HepG2 (cell line): ENCODE measurements at regions not wholly inside any gene's neighbourhood (a gene's known extent, or its start where the extent isn't known, plus 50 kb on each side); places are given as distances from the start of the nearest gene placed in this dataset.
A peak's percentile ranks its signal among the peaks of the same experiment; 100 is the strongest.

Source experiments
- ATAC-seq: fragments of 200-7000 bp; cut with Tn5 transposase; 3 replicates; pipeline ENCODE4 v1.9.1; 2020; ENCODE audit warnings: mild to moderate bottlenecking, moderate library complexity
- BruUV-seq: library from RNA; stranded (reverse); fragments of 400-500 nt; replicated peaks from 2 replicates; lab custom pipeline; 2021; lab: Mats Ljungman, UMichigan
- CTCF ChIA-PET: fragments of 300-600 bp; formaldehyde crosslinking; extraction: SDS; loops from one replicate; lab custom pipeline; 2021; ENCODE audit warnings: low total read pairs, inconsistent platforms, low intra/inter-chr PET ratio; lab: Yijun Ruan, JAX
- POLR2A ChIA-PET: fragments of 350-600 bp; sonication (Branson Sonifier 250); formaldehyde crosslinking; loops from one replicate; lab custom pipeline; 2020; ENCODE audit warnings: antibody characterized with exemption, inconsistent platforms; lab: Yijun Ruan, JAX
- DNase-seq: peaks from one replicate; pipeline ENCODE4 v3.0.0-alpha.2; 2015; ENCODE audit warnings: low spot score
- FAIRE-seq: peaks from 3 replicates; lab custom pipeline; 2011; peaks lifted over from hg19 to GRCh38; lab: Jason Lieb, UNC
- H2AFZ ChIP-seq: one replicate; pipeline ENCODE4 v1.6.1; 2011; ENCODE audit warnings: low read length, inconsistent platforms
- H3K27ac ChIP-seq: fragments of 300-600 bp; 3 replicates; pipeline ENCODE4 v1.8.0; 2011; ENCODE audit warnings: mixed run types, mild to moderate bottlenecking, mixed read lengths, low read length, inconsistent platforms; ENCODE audit not compliant: insufficient read depth; ENCODE audit errors: extremely low read length
- H3K27me3 ChIP-seq, 2 experiments: fragments of 200-600 bp in 1 of 2; 2 replicates in 1 of 2; 3 replicates in 1 of 2; pipeline versions ENCODE4 v1.6.0 to v1.8.0; 2011; ENCODE audit warnings: low read length in 2 of 2, mild to moderate bottlenecking in 2 of 2, moderate library complexity in 2 of 2, inconsistent platforms in 1 of 2; ENCODE audit not compliant: insufficient read depth in 2 of 2, control insufficient read depth in 1 of 2
- H3K36me3 ChIP-seq, 2 experiments: fragments of 200-600 bp in 1 of 2; replicated peaks in 1 of 2; 2 replicates in 1 of 2; 3 replicates in 1 of 2; pipeline versions ENCODE4 v1.5.1 to v1.8.0; 2011; ENCODE audit warnings: low read length in 2 of 2, inconsistent platforms in 1 of 2; ENCODE audit not compliant: insufficient read depth in 2 of 2, control insufficient read depth in 1 of 2
- H3K4me1 ChIP-seq: 2 replicates; pipeline ENCODE4 v1.5.1; 2012; ENCODE audit warnings: low read length, inconsistent platforms; ENCODE audit not compliant: insufficient read depth
- H3K4me2 ChIP-seq: 2 replicates; pipeline ENCODE4 v1.6.0; 2011; ENCODE audit warnings: low read depth, low read length, inconsistent platforms
- H3K4me3 ChIP-seq, 3 experiments: fragments of 200-600 bp in 1 of 3; sonication (generic), shearing (Covaris generic) in 1 of 3; replicated peaks in 1 of 3; 2 replicates each; pipeline ENCODE4 v1.5.1; 2011 to 2016; ENCODE audit warnings: low read length in 3 of 3, inconsistent platforms in 2 of 3, low read depth in 2 of 3, mild to moderate bottlenecking in 2 of 3, control low read depth in 1 of 3, mixed read lengths in 1 of 3; ENCODE audit not compliant: insufficient read depth in 1 of 3
- H3K79me2 ChIP-seq: one replicate; pipeline ENCODE4 v1.6.1; 2011; ENCODE audit warnings: low read length, inconsistent platforms; ENCODE audit not compliant: insufficient read depth
- H3K9ac ChIP-seq: 2 replicates; pipeline ENCODE4 v1.6.0; 2011; ENCODE audit warnings: mild to moderate bottlenecking, low read depth, low read length, inconsistent platforms; ENCODE audit not compliant: insufficient read depth
- H3K9me3 ChIP-seq: 2 replicates; pipeline ENCODE4 v1.5.1; 2012; ENCODE audit warnings: mild to moderate bottlenecking, low read length
- H4K20me1 ChIP-seq: 2 replicates; pipeline ENCODE4 v1.6.0; 2011; ENCODE audit warnings: inconsistent platforms, mild to moderate bottlenecking, low read length, moderate library complexity; ENCODE audit not compliant: insufficient read depth
- FOXO1 ChIP-seq: sonication (generic); formaldehyde crosslinking; IDR thresholded peaks from 2 replicates; pipeline ENCODE4 v1.4.0; 2020; ENCODE audit warnings: missing genetic modification reagents
- JUNB ChIP-seq: sonication (generic); formaldehyde crosslinking; IDR thresholded peaks from 2 replicates; pipeline ENCODE4 v1.8.0; 2022; ENCODE audit warnings: missing genetic modification reagents, mild to moderate bottlenecking, borderline replicate concordance
- KDM2A ChIP-seq: sonication (generic); formaldehyde crosslinking; IDR thresholded peaks from 2 replicates; pipeline ENCODE4 v1.4.0; 2020; ENCODE audit warnings: low read depth, missing genetic modification reagents, borderline replicate concordance
- MIER3 ChIP-seq: IDR thresholded peaks from 2 replicates; pipeline ENCODE4 v1.6.1; 2016; ENCODE audit warnings: missing compliant biosample characterization, borderline replicate concordance
- MTA1 ChIP-seq: sonication (generic); formaldehyde crosslinking; IDR thresholded peaks from 2 replicates; pipeline ENCODE4 v1.4.0; 2020; ENCODE audit warnings: missing genetic modification reagents, mild to moderate bottlenecking, borderline replicate concordance
- NCOR1 ChIP-seq: fragments of 200-600 bp; sonication (generic); IDR thresholded peaks from 2 replicates; pipeline ENCODE4 v1.7.0; 2017; ENCODE audit warnings: antibody characterized with exemption, low read length, borderline replicate concordance
- NRL ChIP-seq: sonication (generic); formaldehyde crosslinking; IDR thresholded peaks from 2 replicates; pipeline ENCODE4 v1.5.0; 2020; ENCODE audit warnings: missing genetic modification reagents, mild to moderate bottlenecking, moderate library complexity, borderline replicate concordance
- RFX5 ChIP-seq: IDR thresholded peaks from 2 replicates; pipeline ENCODE4 v1.6.1; 2011; ENCODE audit warnings: low read depth, low read length, improper control_type of control experiment
- SALL1 ChIP-seq: sonication (generic); formaldehyde crosslinking; IDR thresholded peaks from 2 replicates; pipeline ENCODE4 v1.8.0; 2022; ENCODE audit warnings: mild to moderate bottlenecking, missing genetic modification reagents
- SETDB1 ChIP-seq: sonication (generic); formaldehyde crosslinking; IDR thresholded peaks from 2 replicates; pipeline ENCODE4 v1.5.1; 2020; ENCODE audit warnings: missing genetic modification reagents, mild to moderate bottlenecking, borderline replicate concordance
- SOX13 ChIP-seq, 3 experiments: fragments of 450-650 bp in 1 of 3; sonication (generic) in 1 of 3; formaldehyde crosslinking in 1 of 3; IDR thresholded peaks in 2 of 3; conservative IDR thresholded peaks in 1 of 3; 2 replicates each; pipeline versions ENCODE4 v1.5.0 to v1.6.1; 2016 to 2020; ENCODE audit warnings: antibody characterized with exemption in 1 of 3, mild to moderate bottlenecking in 1 of 3, missing compliant biosample characterization in 1 of 3, missing genetic modification reagents in 1 of 3, moderate library complexity in 1 of 3
- SOX5 ChIP-seq: IDR thresholded peaks from 2 replicates; pipeline ENCODE4 v1.6.1; 2016; ENCODE audit warnings: borderline replicate concordance
- SOX6 ChIP-seq, 2 experiments: fragments of 450-650 bp in 1 of 2; sonication (generic) in 1 of 2; formaldehyde crosslinking in 1 of 2; IDR thresholded peaks; 2 replicates each; pipeline versions ENCODE4 v1.4.0 to v1.6.1; 2017 to 2020; ENCODE audit warnings: antibody characterized with exemption in 1 of 2, mild to moderate bottlenecking in 1 of 2, missing genetic modification reagents in 1 of 2
- STAT5B ChIP-seq: sonication (generic); formaldehyde crosslinking; IDR thresholded peaks from 2 replicates; pipeline ENCODE4 v1.4.0; 2020; ENCODE audit warnings: missing genetic modification reagents
- TEAD3 ChIP-seq: optimal IDR thresholded peaks from 2 replicates; pipeline ENCODE3; 2016; ENCODE audit warnings: borderline replicate concordance
- TEF ChIP-seq: sonication (generic); formaldehyde crosslinking; IDR thresholded peaks from 2 replicates; pipeline ENCODE4 v1.5.0; 2020; ENCODE audit warnings: missing genetic modification reagents
- THYN1 ChIP-seq: sonication (generic); formaldehyde crosslinking; IDR thresholded peaks from 2 replicates; pipeline ENCODE4 v1.8.1; 2023; ENCODE audit warnings: low read depth, mild to moderate bottlenecking, moderate library complexity, missing genetic modification reagents, borderline replicate concordance
- ZFY ChIP-seq: sonication (generic); formaldehyde crosslinking; IDR thresholded peaks from 2 replicates; pipeline ENCODE4 v1.4.0; 2020; ENCODE audit warnings: missing genetic modification reagents
- WGBS: methylation state at CpG from one replicate; pipeline ENCODE4 v1.1.6; 2017; ENCODE audit warnings: low lambda C conversion rate; 5-methylcytosine and 5-hydroxymethylcytosine counted together
- in situ Hi-C: cut with HindIII; loops from 2 replicates; pipeline ENCODE4 v1.10.0; 2017; ENCODE audit warnings: low pct_unique_long_range_greater_than_20kb; ENCODE audit not compliant: extremely low pct_ligation_motif_present
- intact Hi-C: fragments of 100-400 bp; cut with micrococcal nuclease; formaldehyde crosslinking; loops from one replicate; pipeline ENCODE4 v1.10.0; 2022; ENCODE audit not compliant: unreplicated experiment
- TF ChIP-seq, protein P1 (sequence below): IDR thresholded peaks from 2 replicates; pipeline ENCODE4 v1.4.0; 2020; ENCODE audit warnings: mild to moderate bottlenecking, missing genetic modification reagents

GRCh38 chr10:3500408-3500856 lies 284.6 kb downstream of the KLF6 start:
- ATAC-seq, result peak; percentile 79
- TF ChIP-seq TEF (CRISPR knock-in tag) (no peak), MIER3 (CRISPR knock-in tag) (no peak), NCOR1 (peak; percentile 22; the same call in 1 of the 2 replicates), MTA1 (no peak), KDM2A (CRISPR knock-in tag) (no peak), SALL1 (peak; percentile 47), THYN1 (CRISPR knock-in tag) (no peak), SETDB1 (CRISPR knock-in tag) (no peak), SOX6 (IDR thresholded peaks at IDR 0.05) (no peak), SOX6 (CRISPR knock-in tag; IDR thresholded peaks at IDR 0.05) (peak; percentile 70), RFX5 (peak; percentile 62), ZFY (CRISPR knock-in tag) (no peak), NRL (CRISPR knock-in tag) (no peak), SOX13 (IDR thresholded peaks at IDR 0.05) (no peak), SOX13 (CRISPR knock-in tag; conservative IDR thresholded peaks at IDR 0.05 in 1 of 2, IDR thresholded peaks at IDR 0.05 in 1 of 2) (peak in 1 of 2 experiments; percentile 62; a peak in 2 of 4 replicates), STAT5B (no peak), FOXO1 (CRISPR knock-in tag) (0 out of 2 replicates have a peak, but pooled peaks have one; percentile 23), SOX5 (CRISPR knock-in tag) (peak; percentile 59; the same call in 1 of the 2 replicates), TEAD3 (CRISPR knock-in tag) (peak; percentile 94), JUNB (CRISPR knock-in tag) (no peak)
- TF ChIP-seq, protein P1, sequence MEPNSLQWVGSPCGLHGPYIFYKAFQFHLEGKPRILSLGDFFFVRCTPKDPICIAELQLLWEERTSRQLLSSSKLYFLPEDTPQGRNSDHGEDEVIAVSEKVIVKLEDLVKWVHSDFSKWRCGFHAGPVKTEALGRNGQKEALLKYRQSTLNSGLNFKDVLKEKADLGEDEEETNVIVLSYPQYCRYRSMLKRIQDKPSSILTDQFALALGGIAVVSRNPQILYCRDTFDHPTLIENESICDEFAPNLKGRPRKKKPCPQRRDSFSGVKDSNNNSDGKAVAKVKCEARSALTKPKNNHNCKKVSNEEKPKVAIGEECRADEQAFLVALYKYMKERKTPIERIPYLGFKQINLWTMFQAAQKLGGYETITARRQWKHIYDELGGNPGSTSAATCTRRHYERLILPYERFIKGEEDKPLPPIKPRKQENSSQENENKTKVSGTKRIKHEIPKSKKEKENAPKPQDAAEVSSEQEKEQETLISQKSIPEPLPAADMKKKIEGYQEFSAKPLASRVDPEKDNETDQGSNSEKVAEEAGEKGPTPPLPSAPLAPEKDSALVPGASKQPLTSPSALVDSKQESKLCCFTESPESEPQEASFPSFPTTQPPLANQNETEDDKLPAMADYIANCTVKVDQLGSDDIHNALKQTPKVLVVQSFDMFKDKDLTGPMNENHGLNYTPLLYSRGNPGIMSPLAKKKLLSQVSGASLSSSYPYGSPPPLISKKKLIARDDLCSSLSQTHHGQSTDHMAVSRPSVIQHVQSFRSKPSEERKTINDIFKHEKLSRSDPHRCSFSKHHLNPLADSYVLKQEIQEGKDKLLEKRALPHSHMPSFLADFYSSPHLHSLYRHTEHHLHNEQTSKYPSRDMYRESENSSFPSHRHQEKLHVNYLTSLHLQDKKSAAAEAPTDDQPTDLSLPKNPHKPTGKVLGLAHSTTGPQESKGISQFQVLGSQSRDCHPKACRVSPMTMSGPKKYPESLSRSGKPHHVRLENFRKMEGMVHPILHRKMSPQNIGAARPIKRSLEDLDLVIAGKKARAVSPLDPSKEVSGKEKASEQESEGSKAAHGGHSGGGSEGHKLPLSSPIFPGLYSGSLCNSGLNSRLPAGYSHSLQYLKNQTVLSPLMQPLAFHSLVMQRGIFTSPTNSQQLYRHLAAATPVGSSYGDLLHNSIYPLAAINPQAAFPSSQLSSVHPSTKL, result peak; percentile 23; the same call in 1 of the 2 replicates

More at GRCh38 chr10:3500408-3500856, 284.6 kb downstream of the KLF6 start:
- WGBS, result 31% methylated on average over 13 of the region's 15 CpGs
- Histone ChIP-seq H3K36me3 (no peaks in the 10 kb centered on the region), H3K27me3 (peaks cover 0 to 16% of the 10 kb centered on the region in 2 experiments; a peak in 2 of 5 replicates), H3K4me2 (no peak overlapping the region), H3K9ac (no peak overlapping the region), H3K27ac (no peak overlapping the region), H3K4me1 (0 out of 2 replicates have a peak, but pooled peaks cover 8% of the 10 kb centered on the region), H3K4me3 (no peak overlapping the region), H4K20me1 (no peaks in the 10 kb centered on the region), H2AFZ (no peak overlapping the region), H3K9me3 (no peaks in the 10 kb centered on the region), H3K79me2 (no peaks in the 10 kb centered on the region)
- ChIA-PET POLR2A (no interaction called here), CTCF (no interaction called here)
- peak; percentile 88 for DNase-seq
- FAIRE-seq, result peak; percentile 51
- in situ Hi-C loops, result no loop called here
- intact Hi-C loops, result no loop called here
- BruUV-seq, result no TSS peak
